IPS-15b (cell line): ENCODE measurements at regions not wholly inside any gene's neighbourhood (a gene's known extent, or its start where the extent isn't known, plus 50 kb on each side); places are given as distances from the start of the nearest gene placed in this dataset.

Experiments used
- H3K27me3 ChIP-seq: one replicate; pipeline ENCODE4 v1.6.1; 2013; ENCODE audit warnings: low read length; ENCODE audit not compliant: control insufficient read depth, insufficient read depth
- H3K36me3 ChIP-seq: one replicate; pipeline ENCODE4 v1.6.1; 2013; ENCODE audit warnings: low read length; ENCODE audit not compliant: control insufficient read depth, insufficient read depth
- H3K4me1 ChIP-seq: one replicate; pipeline ENCODE4 v1.6.1; 2013; ENCODE audit warnings: mild to moderate bottlenecking, low read length; ENCODE audit not compliant: control insufficient read depth, insufficient read depth
- H3K4me3 ChIP-seq: one replicate; pipeline ENCODE4 v1.5.1; 2013; ENCODE audit warnings: low read depth, low read length
- H3K9ac ChIP-seq: one replicate; pipeline ENCODE4 v1.6.1; 2013; ENCODE audit warnings: low read depth, mild to moderate bottlenecking, low read length
- H3K9me3 ChIP-seq: one replicate; pipeline ENCODE4 v1.6.1; 2013; ENCODE audit warnings: mild to moderate bottlenecking, low read length; ENCODE audit not compliant: control insufficient read depth, insufficient read depth

DNA sequence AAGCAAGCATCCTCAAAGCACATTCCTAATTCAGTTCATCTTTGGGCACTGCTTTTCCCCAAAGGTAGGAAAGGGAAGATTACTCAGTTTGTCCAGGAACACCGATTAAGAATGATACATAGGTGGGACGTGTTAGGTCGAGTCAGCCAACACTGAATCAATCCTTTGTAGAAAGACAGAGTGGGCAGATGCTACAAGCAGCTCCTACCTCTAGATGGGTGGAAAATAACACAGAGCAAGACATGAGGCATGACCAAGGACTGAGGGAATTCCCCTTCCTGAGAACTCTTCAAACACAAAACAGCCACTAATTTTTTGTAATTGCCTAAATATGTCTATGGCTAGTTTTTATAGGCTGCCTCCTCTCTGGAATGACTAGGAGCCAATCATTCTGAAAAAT lies 331.7 kb downstream of the HNRNPD start:
- peaks cover 8% of the 10 kb centered on the region for H3K4me1 ChIP-seq
- no peak overlapping the region for H3K4me3 ChIP-seq
- no peaks in the 10 kb centered on the region for H3K36me3 ChIP-seq
- no peak overlapping the region for H3K9ac ChIP-seq
- H3K9me3 ChIP-seq: no peaks in the 10 kb centered on the region
- peaks cover 37% of the 10 kb centered on the region for H3K27me3 ChIP-seq

DNA sequence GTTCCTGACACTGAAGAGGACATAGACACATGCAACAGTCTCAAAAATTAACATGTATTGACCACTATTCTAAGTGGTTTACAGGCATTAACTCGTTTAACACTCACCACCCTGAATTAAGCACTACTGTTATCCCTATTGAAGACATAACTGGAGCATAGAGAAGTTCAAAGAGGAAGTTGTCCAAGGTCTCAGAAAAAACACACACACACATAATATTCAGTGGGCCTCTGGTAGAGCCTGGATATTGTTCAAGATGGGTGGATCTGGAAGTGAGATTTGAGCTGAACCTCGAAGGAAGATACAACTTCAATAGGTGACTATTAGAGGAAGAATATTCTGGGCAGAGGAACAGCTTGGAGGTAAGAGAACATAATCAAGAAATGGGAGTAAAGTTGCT lies 334.9 kb downstream of the HNRNPD start:
- Histone ChIP-seq H3K36me3 (no peaks in the 10 kb centered on the region), H3K9ac (no peak overlapping the region), H3K9me3 (no peaks in the 10 kb centered on the region), H3K4me3 (no peak overlapping the region), H3K27me3 (peaks cover 25% of the 10 kb centered on the region), H3K4me1 (peaks cover 7% of the 10 kb centered on the region)

GRCh38 chr4:82036181-82036580 lies 337.6 kb downstream of the HNRNPD start:
- Histone ChIP-seq H3K9ac (no peak overlapping the region), H3K4me3 (no peak overlapping the region), H3K4me1 (peaks cover 2% of the 10 kb centered on the region), H3K9me3 (no peaks in the 10 kb centered on the region), H3K27me3 (peaks cover 2% of the 10 kb centered on the region), H3K36me3 (no peaks in the 10 kb centered on the region)

- no peak overlapping the region for H3K9ac ChIP-seq
- no peaks in the 10 kb centered on the region for H3K27me3 ChIP-seq
- H3K4me3 ChIP-seq: no peak overlapping the region
- peaks cover 2% of the 10 kb centered on the region for H3K4me1 ChIP-seq
- H3K36me3 ChIP-seq: no peaks in the 10 kb centered on the region
- H3K9me3 ChIP-seq: no peaks in the 10 kb centered on the region
Measured at GRCh38 chr4:82034878-82035277, 338.9 kb downstream of the HNRNPD start.

DNA sequence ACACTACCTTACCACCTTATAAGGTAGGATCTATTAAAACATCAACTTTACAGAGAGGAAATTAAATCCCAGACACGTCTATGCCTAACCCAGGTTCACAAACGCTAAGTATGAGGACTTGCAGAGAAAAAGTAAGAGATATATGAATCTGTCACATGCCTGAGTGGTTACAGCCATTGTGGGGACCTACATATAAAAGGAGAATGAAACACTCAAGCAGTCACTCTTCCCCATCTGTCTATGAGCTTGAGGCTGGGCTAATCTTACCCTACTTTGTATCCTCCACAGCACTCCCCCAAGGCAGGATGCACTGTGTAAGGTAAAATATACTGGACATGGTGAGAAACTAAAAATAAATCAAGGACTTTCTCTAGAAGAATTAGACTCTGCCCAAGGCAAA lies 339.9 kb downstream of the HNRNPD start:
- no peak overlapping the region for H3K4me3 ChIP-seq
- no peak overlapping the region for H3K9ac ChIP-seq
- H3K36me3 ChIP-seq: no peaks in the 10 kb centered on the region
- H3K9me3 ChIP-seq: no peaks in the 10 kb centered on the region
- H3K27me3 ChIP-seq: no peaks in the 10 kb centered on the region
- peaks cover 2% of the 10 kb centered on the region for H3K4me1 ChIP-seq

DNA sequence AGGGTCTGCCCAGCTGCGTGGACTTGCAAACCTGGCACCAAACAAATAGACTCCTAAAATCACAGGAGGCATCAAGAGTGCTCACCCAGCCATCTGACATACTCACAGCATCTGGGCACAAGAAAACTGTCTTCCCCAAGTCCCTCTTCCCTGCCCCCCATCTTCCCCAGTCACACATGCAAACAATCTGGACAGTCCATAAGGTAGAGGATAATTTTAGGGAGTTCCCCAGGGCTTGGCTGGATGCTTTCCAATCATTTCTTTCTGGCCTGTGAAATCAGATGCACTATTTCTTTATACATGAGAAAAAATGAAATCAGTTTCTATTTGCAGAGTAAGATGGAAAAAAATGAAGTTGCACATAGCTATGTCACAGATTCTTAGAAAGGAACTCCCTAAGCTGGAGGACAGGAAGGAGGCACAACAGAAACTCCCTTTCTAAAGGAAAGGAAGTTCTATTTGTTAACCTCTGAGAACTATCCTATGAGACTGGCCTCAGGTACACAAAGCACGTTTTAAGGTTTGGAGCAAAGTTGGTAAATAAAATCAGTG lies 342.3 kb downstream of the HNRNPD start:
- H3K27me3 ChIP-seq: no peaks in the 10 kb centered on the region
- no peak overlapping the region for H3K9ac ChIP-seq
- no peaks in the 10 kb centered on the region for H3K36me3 ChIP-seq
- H3K4me3 ChIP-seq: no peak overlapping the region
- peaks cover 2% of the 10 kb centered on the region for H3K4me1 ChIP-seq
- H3K9me3 ChIP-seq: no peaks in the 10 kb centered on the region

- Histone ChIP-seq H3K4me1 (no peaks in the 10 kb centered on the region), H3K9me3 (no peaks in the 10 kb centered on the region), H3K4me3 (no peak overlapping the region), H3K27me3 (no peaks in the 10 kb centered on the region), H3K9ac (no peak overlapping the region), H3K36me3 (no peaks in the 10 kb centered on the region)
Measured at GRCh38 chr4:82017680-82018079, 356.1 kb downstream of the HNRNPD start.

DNA sequence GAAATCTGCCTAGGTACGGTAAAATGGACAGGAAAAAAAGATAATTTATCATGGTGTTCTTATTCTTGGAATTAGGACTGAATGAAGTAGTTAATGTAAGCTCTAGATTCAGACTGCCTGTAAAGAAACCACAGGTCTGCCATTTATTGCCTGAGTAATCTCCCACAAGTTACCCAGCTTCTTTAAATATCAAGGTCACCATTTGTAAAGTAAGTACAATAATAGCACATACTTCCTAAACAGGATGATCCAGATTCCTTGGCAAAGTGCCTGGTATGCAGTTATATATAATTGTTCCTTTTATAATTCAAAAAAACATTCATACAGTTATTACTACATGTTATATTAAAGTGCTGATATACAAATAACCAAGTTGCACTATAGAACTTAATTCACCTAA lies 368.6 kb downstream of the HNRNPD start:
- Histone ChIP-seq H3K4me3 (no peak overlapping the region), H3K9me3 (no peaks in the 10 kb centered on the region), H3K36me3 (no peaks in the 10 kb centered on the region), H3K27me3 (no peaks in the 10 kb centered on the region), H3K4me1 (no peaks in the 10 kb centered on the region), H3K9ac (no peak overlapping the region)

DNA sequence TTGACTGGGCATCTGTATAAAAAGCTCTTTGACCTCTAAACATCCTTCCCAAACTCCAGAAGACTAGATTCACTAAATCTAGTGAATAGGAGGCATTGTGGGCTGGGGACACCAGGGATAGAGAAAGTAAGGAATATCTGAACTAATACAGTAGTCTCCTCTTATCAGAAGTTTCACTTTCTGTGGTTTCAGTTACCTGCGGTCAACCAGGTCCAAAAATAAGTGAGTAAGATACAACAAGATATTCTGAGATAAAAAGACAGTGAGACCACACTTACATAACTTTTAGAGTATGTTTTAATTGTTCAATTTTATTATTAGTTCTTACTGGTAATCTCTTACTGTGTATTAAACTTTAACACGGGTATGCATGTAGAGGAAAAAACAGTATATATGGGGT lies 376.5 kb downstream of the HNRNPD start:
- Histone ChIP-seq H3K9me3 (no peaks in the 10 kb centered on the region), H3K4me1 (no peaks in the 10 kb centered on the region), H3K27me3 (no peaks in the 10 kb centered on the region), H3K36me3 (no peaks in the 10 kb centered on the region), H3K9ac (no peak overlapping the region), H3K4me3 (no peak overlapping the region)

DNA sequence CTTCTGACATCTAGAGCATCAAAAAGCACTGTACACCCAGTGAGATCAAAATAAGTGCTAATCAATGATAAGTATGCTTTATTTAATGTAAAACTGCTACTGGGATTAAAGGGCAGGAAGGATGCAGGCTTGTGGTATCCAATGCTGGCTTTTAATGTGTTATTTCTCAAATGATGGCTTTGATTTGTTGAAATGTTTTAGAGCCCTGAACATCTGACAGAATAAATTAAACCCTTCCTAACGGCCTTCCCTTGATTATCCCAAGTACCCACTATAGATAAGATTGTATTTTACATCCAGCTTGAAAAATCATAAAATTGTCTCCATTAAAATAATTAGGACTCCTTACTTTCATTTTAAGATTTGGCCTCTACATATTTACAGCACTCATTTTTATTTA lies 382.9 kb downstream of the HNRNPD start:
- Histone ChIP-seq H3K4me3 (no peak overlapping the region), H3K27me3 (no peaks in the 10 kb centered on the region), H3K36me3 (no peaks in the 10 kb centered on the region), H3K9ac (no peak overlapping the region), H3K9me3 (no peaks in the 10 kb centered on the region), H3K4me1 (peaks cover 14% of the 10 kb centered on the region)

GRCh38 chr4:81990211-81990610 lies 383.6 kb downstream of the HNRNPD start:
- H3K4me3 ChIP-seq: no peak overlapping the region
- no peaks in the 10 kb centered on the region for H3K27me3 ChIP-seq
- H3K36me3 ChIP-seq: no peaks in the 10 kb centered on the region
- H3K9me3 ChIP-seq: no peaks in the 10 kb centered on the region
- H3K4me1 ChIP-seq: peaks cover 14% of the 10 kb centered on the region
- H3K9ac ChIP-seq: no peak overlapping the region

DNA sequence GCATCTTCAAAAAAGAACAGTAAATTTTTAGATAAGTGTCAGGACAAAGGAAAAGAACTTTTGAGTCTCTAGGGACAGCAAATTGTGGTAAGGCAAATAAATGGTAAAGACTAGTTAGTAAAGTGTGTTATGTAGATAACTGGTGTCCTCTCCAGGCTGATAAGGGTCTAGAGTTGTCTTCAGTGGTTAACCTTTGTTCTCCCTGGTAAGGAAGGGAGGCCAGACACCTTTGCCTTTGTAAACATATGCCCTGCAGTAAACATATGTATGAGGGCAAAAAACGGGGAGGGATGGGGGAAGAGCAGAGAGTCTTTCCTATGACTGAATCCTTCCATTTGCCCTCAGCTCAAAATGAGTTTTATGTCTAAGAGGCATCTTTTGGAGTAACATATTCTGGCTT lies 384.6 kb downstream of the HNRNPD start:
- Histone ChIP-seq H3K36me3 (no peaks in the 10 kb centered on the region), H3K27me3 (no peaks in the 10 kb centered on the region), H3K4me3 (no peak overlapping the region), H3K4me1 (peaks cover 14% of the 10 kb centered on the region), H3K9me3 (no peaks in the 10 kb centered on the region), H3K9ac (no peak overlapping the region)

GRCh38 chr4:81988178-81988577 lies 385.6 kb downstream of the HNRNPD start:
- Histone ChIP-seq H3K9ac (no peak overlapping the region), H3K36me3 (no peaks in the 10 kb centered on the region), H3K27me3 (no peaks in the 10 kb centered on the region), H3K9me3 (no peaks in the 10 kb centered on the region), H3K4me1 (peaks cover 14% of the 10 kb centered on the region), H3K4me3 (no peak overlapping the region)
